GM20000 (cell line): ENCODE measurements at regions not wholly inside any gene's neighbourhood (a gene's known extent, or its start where the extent isn't known, plus 50 kb on each side); places are given as distances from the start of the nearest gene placed in this dataset.

Experiments
- DNase-seq: peaks from one replicate; pipeline ENCODE4 v3.0.0; 2012; ENCODE audit warnings: low spot score
- CTCF ChIP-seq: IDR thresholded peaks from 2 replicates; pipeline ENCODE4 v1.5.1; 2012; ENCODE audit warnings: mild to moderate bottlenecking, control low read depth; ENCODE audit errors: extremely low read depth, missing control alignments

GRCh38 chr2:8526403-8526696, 155.5 kb upstream of the ID2 start:
- no peak for DNase-seq
- no peak for TF ChIP-seq CTCF

GRCh38 chr2:8527031-8527430, 154.8 kb upstream of the ID2 start:
- DNase-seq: no peak
- no peak for TF ChIP-seq CTCF

GRCh38 chr2:8527676-8528075, 154.2 kb upstream of the ID2 start:
- DNase-seq: no peak
- TF ChIP-seq CTCF: no peak

GRCh38 chr2:8528863-8529262, 153.0 kb upstream of the ID2 start:
- DNase-seq: no peak
- no peak for TF ChIP-seq CTCF

- TF ChIP-seq CTCF: no peak
- DNase-seq: no peak
Observed at GRCh38 chr2:8529706-8530277, 152.1 kb upstream of the ID2 start.

- DNase-seq: no peak
- TF ChIP-seq CTCF: no peak
Observed at GRCh38 chr2:8531481-8531880, 150.4 kb upstream of the ID2 start.

GRCh38 chr2:8532438-8532837, 149.4 kb upstream of the ID2 start:
- DNase-seq: no peak
- no peak for TF ChIP-seq CTCF

- TF ChIP-seq CTCF: no peak
- no peak for DNase-seq
Observed at GRCh38 chr2:8533923-8534322, 147.9 kb upstream of the ID2 start.
